NCI-H82 (cell line): ENCODE measurements at regions not wholly inside any gene's neighbourhood (a gene's known extent, or its start where the extent isn't known, plus 50 kb on each side); places are given as distances from the start of the nearest gene placed in this dataset.

ENCODE experiments used
- DNase-seq: peaks from one replicate; lab custom pipeline; 2025; lab: John Stamatoyannopoulos, UW

GRCh38 chr11:82676483-82677094 is 57.1 kb downstream of the FAM181B start:
- DNase-seq: no peak

- DNase-seq: no peak
Observed at GRCh38 chr11:82675838-82676237, 57.8 kb downstream of the FAM181B start.

- DNase-seq: no peak
Observed at GRCh38 chr11:82673631-82674030, 60.0 kb downstream of the FAM181B start.

- no peak for DNase-seq
Observed at GRCh38 chr11:82671451-82671850, 62.2 kb downstream of the FAM181B start.

GRCh38 chr11:82663535-82663934 is 70.1 kb downstream of the FAM181B start:
- no peak for DNase-seq

- no peak for DNase-seq
Observed at GRCh38 chr11:82653752-82654151, 79.9 kb downstream of the FAM181B start.

- no peak for DNase-seq
Observed at GRCh38 chr11:82639251-82639650, 94.4 kb downstream of the FAM181B start.

GRCh38 chr11:82636615-82637014 is 97.0 kb downstream of the FAM181B start:
- DNase-seq: no peak

GRCh38 chr11:82634091-82634490 is 99.6 kb downstream of the FAM181B start:
- DNase-seq: no peak

- DNase-seq: no peak
Observed at GRCh38 chr11:82631722-82632630, 101.7 kb downstream of the FAM181B start.

- no peak for DNase-seq
Observed at GRCh38 chr11:82610671-82611070, 123.0 kb downstream of the FAM181B start.

- DNase-seq: no peak
Observed at GRCh38 chr11:82606738-82607137, 126.9 kb downstream of the FAM181B start.

- DNase-seq: no peak
Observed at GRCh38 chr11:82601711-82602110, 132.0 kb downstream of the FAM181B start.

- DNase-seq: no peak
Observed at GRCh38 chr11:82599836-82600235, 133.8 kb downstream of the FAM181B start.

- DNase-seq: no peak
Observed at GRCh38 chr11:82586581-82586980, 147.1 kb downstream of the FAM181B start.

GRCh38 chr11:82577246-82577645 is 156.4 kb downstream of the FAM181B start:
- DNase-seq: peak; percentile 65

- DNase-seq: no peak
Observed at GRCh38 chr11:82560836-82561235, 172.8 kb downstream of the FAM181B start.

GRCh38 chr11:82559609-82560008 is 174.1 kb downstream of the FAM181B start:
- DNase-seq: no peak

GRCh38 chr11:82557274-82557673 is 176.4 kb downstream of the FAM181B start:
- DNase-seq: no peak

GRCh38 chr11:82556210-82556609 is 177.5 kb downstream of the FAM181B start:
- DNase-seq: no peak

GRCh38 chr11:82546661-82547557 is 186.8 kb downstream of the FAM181B start:
- no peak for DNase-seq

- no peak for DNase-seq
Observed at GRCh38 chr11:82539669-82540068, 194.0 kb downstream of the FAM181B start.
